NOMO-1 treated with DMSO at 0.1 percent for 48 hours (cell line): ENCODE measurements at regions not wholly inside any gene's neighbourhood (a gene's known extent, or its start where the extent isn't known, plus 50 kb on each side); places are given as distances from the start of the nearest gene placed in this dataset.
"Not testable (repeated sequence)": the region's sequence is repeated elsewhere in the genome, so short reads cannot be mapped to it uniquely, and the experiment has no call there.

Experiments used
- DNase-seq: peaks from one replicate; lab custom pipeline; 2025; ENCODE audit not compliant: unreplicated experiment; lab: John Stamatoyannopoulos, UW

- DNase-seq: no peak
These were observed 138.6 kb upstream of the FAM78B start for GRCh38 chr1:166305371-166305770.

- no peak for DNase-seq
These were observed 140.7 kb upstream of the FAM78B start for GRCh38 chr1:166307261-166308188.

- not testable (repeated sequence) for DNase-seq
These were observed 149.5 kb upstream of the FAM78B start for GRCh38 chr1:166316306-166316705.

GRCh38 chr1:166322470-166322869, 155.7 kb upstream of the FAM78B start:
- DNase-seq: no peak

- DNase-seq: no peak
These were observed 161.1 kb upstream of the FAM78B start for GRCh38 chr1:166327886-166328285.

- DNase-seq: no peak
These were observed 162.2 kb upstream of the FAM78B start for GRCh38 chr1:166328956-166329355.

GRCh38 chr1:166330096-166330495, 163.3 kb upstream of the FAM78B start:
- DNase-seq: no peak

GRCh38 chr1:166338105-166338504, 171.3 kb upstream of the FAM78B start:
- no peak for DNase-seq

GRCh38 chr1:166340709-166341108, 173.9 kb upstream of the FAM78B start:
- no peak for DNase-seq

GRCh38 chr1:166343276-166343675, 176.5 kb upstream of the FAM78B start:
- no peak for DNase-seq

- DNase-seq: no peak
These were observed 183.7 kb upstream of the FAM78B start for GRCh38 chr1:166350490-166350889.

GRCh38 chr1:166351676-166352075, 184.9 kb upstream of the FAM78B start:
- no peak for DNase-seq

- DNase-seq: no peak
These were observed 186.4 kb upstream of the FAM78B start for GRCh38 chr1:166353213-166353612.

GRCh38 chr1:166354406-166354805, 187.6 kb upstream of the FAM78B start:
- DNase-seq: no peak

- no peak for DNase-seq
These were observed 198.3 kb upstream of the FAM78B start for GRCh38 chr1:166365081-166365480.

- DNase-seq: no peak
These were observed 201.2 kb upstream of the FAM78B start for GRCh38 chr1:166368030-166368429.

- no peak for DNase-seq
These were observed 211.1 kb upstream of the FAM78B start for GRCh38 chr1:166377896-166378295.

GRCh38 chr1:166378805-166379204, 212.0 kb upstream of the FAM78B start:
- no peak for DNase-seq

GRCh38 chr1:166379447-166379846, 212.6 kb upstream of the FAM78B start:
- DNase-seq: no peak

GRCh38 chr1:166383137-166383536, 216.3 kb upstream of the FAM78B start:
- DNase-seq: no peak

GRCh38 chr1:166383635-166384346, 217.0 kb upstream of the FAM78B start:
- DNase-seq: no peak

- no peak for DNase-seq
These were observed 218.1 kb upstream of the FAM78B start for GRCh38 chr1:166384948-166385347.
